H1 (cell line): ENCODE measurements at regions not wholly inside any gene's neighbourhood (a gene's known extent, or its start where the extent isn't known, plus 50 kb on each side); places are given as distances from the start of the nearest gene placed in this dataset.

Source experiments
- BRCA1 ChIP-seq: IDR thresholded peaks from 2 replicates; pipeline ENCODE4 v1.6.1; 2012; ENCODE audit warnings: low read depth, low read length, improper control_type of control experiment
- CHD7 ChIP-seq: fragments of 300-600 bp; sonication (generic); IDR thresholded peaks from 2 replicates; pipeline ENCODE4 v1.7.1; 2012; ENCODE audit warnings: low read length, moderate library complexity, mild to moderate bottlenecking, inconsistent platforms; ENCODE audit not compliant: insufficient replicate concordance
- CTCF ChIP-seq, 3 experiments: IDR thresholded peaks; 1 replicate in 2 of 3; 2 replicates in 1 of 3; pipeline versions ENCODE4 v1.5.1 to v1.6.1; 2011; ENCODE audit warnings: low read length in 3 of 3, mild to moderate bottlenecking in 3 of 3, inconsistent platforms in 2 of 3, low read depth in 1 of 3, moderate library complexity in 1 of 3; ENCODE audit not compliant: insufficient read depth in 1 of 3; ENCODE audit errors: control extremely low read depth in 1 of 3
- EGR1 ChIP-seq: IDR thresholded peaks from 2 replicates; pipeline ENCODE4 v1.6.1; 2011; ENCODE audit warnings: low read depth, low read length, borderline replicate concordance
- GTF2F1 ChIP-seq: IDR thresholded peaks from 2 replicates; pipeline ENCODE4 v1.6.1; 2012; ENCODE audit warnings: low read depth, low read length, improper control_type of control experiment, borderline replicate concordance
- SUZ12 ChIP-seq: fragments of 200-600 bp; sonication (generic); IDR thresholded peaks from 2 replicates; pipeline ENCODE4 v1.6.1; 2012; ENCODE audit warnings: mild to moderate bottlenecking, inconsistent platforms, low read length, moderate library complexity, mixed read lengths
- USF2 ChIP-seq: IDR thresholded peaks from 2 replicates; pipeline ENCODE4 v1.6.1; 2011; ENCODE audit warnings: low read length, improper control_type of control experiment

GRCh38 chr14:98120831-98121464, 1151.0 kb downstream of the BCL11B start (continued):
- TF ChIP-seq CHD7 = no peak
- no peak for TF ChIP-seq CTCF (IDR thresholded peaks at IDR 0.05; ENCODE audit: control extremely low read depth in 1 of 3, insufficient read depth in 1 of 3, low read depth in 1 of 3, low read length in 3 of 3)
- TF ChIP-seq USF2 = no peak
- no peak for TF ChIP-seq SUZ12
- TF ChIP-seq EGR1 = no peak
- no peak for TF ChIP-seq BRCA1
- no peak for TF ChIP-seq GTF2F1
